HG03060 (cell line): ENCODE measurements at regions not wholly inside any gene's neighbourhood (a gene's known extent, or its start where the extent isn't known, plus 50 kb on each side); places are given as distances from the start of the nearest gene placed in this dataset.
"Not testable (repeated sequence)": the region's sequence is repeated elsewhere in the genome, so short reads cannot be mapped to it uniquely, and the experiment has no call there.

Source experiments
- ATAC-seq: cut with Tn5 transposase; IDR thresholded peaks from one replicate; pipeline ENCODE4 v1.9.1; 2021; ENCODE audit warnings: low read depth, moderate number of reproducible peaks; ENCODE audit not compliant: unreplicated experiment

- no peak for ATAC-seq
Measured at GRCh38 chr3:80997622-80998021, 763.8 kb downstream of the GBE1 start.

- no peak for ATAC-seq
Measured at GRCh38 chr3:80994767-80995166, 766.7 kb downstream of the GBE1 start.

- no peak for ATAC-seq
Measured at GRCh38 chr3:80994085-80994665, 767.3 kb downstream of the GBE1 start.

GRCh38 chr3:80993241-80993945, 768.1 kb downstream of the GBE1 start:
- ATAC-seq = no peak

- no peak for ATAC-seq
Measured at GRCh38 chr3:80983753-80984152, 777.7 kb downstream of the GBE1 start.

- no peak for ATAC-seq
Measured at GRCh38 chr3:80978216-80978969, 783.1 kb downstream of the GBE1 start.

GRCh38 chr3:80970292-80970691, 791.2 kb downstream of the GBE1 start:
- ATAC-seq = no peak

- ATAC-seq = no peak
Measured at GRCh38 chr3:80929576-80929975, 831.9 kb downstream of the GBE1 start.

GRCh38 chr3:80914854-80915253, 846.6 kb downstream of the GBE1 start:
- no peak for ATAC-seq

GRCh38 chr3:80898211-80898610, 863.2 kb downstream of the GBE1 start:
- ATAC-seq = no peak

GRCh38 chr3:80897005-80897404, 864.4 kb downstream of the GBE1 start:
- ATAC-seq = not testable (repeated sequence)

GRCh38 chr3:80890571-80890970, 870.9 kb downstream of the GBE1 start:
- no peak for ATAC-seq

GRCh38 chr3:80889535-80889934, 871.9 kb downstream of the GBE1 start:
- no peak for ATAC-seq

- no peak for ATAC-seq
Measured at GRCh38 chr3:80870476-80871041, 890.9 kb downstream of the GBE1 start.

- no peak for ATAC-seq
Measured at GRCh38 chr3:80855482-80855881, 906.0 kb downstream of the GBE1 start.

GRCh38 chr3:80836395-80836794, 925.0 kb downstream of the GBE1 start:
- ATAC-seq = no peak

- ATAC-seq = no peak
Measured at GRCh38 chr3:80807577-80807976, 953.9 kb downstream of the GBE1 start.

- no peak for ATAC-seq
Measured at GRCh38 chr3:80806673-80807072, 954.8 kb downstream of the GBE1 start.

- no peak for ATAC-seq
Measured at GRCh38 chr3:80788914-80789313, 972.5 kb downstream of the GBE1 start.

- ATAC-seq = no peak
Measured at GRCh38 chr3:80785875-80786274, 975.6 kb downstream of the GBE1 start.

GRCh38 chr3:80785475-80785874, 976.0 kb downstream of the GBE1 start:
- no peak for ATAC-seq
